H1 (cell line): ENCODE measurements at regions not wholly inside any gene's neighbourhood (a gene's known extent, or its start where the extent isn't known, plus 50 kb on each side); places are given as distances from the start of the nearest gene placed in this dataset.

ENCODE experiments used
- CHD2 ChIP-seq: IDR thresholded peaks from 2 replicates; pipeline ENCODE4 v1.6.1; 2012; ENCODE audit warnings: low read length, improper control_type of control experiment
- EGR1 ChIP-seq: IDR thresholded peaks from 2 replicates; pipeline ENCODE4 v1.6.1; 2011; ENCODE audit warnings: low read depth, low read length, borderline replicate concordance
- EZH2 ChIP-seq: fragments of 200-600 bp; sonication (generic); IDR thresholded peaks from 2 replicates; pipeline ENCODE4 v1.7.1; 2012; ENCODE audit warnings: low read depth, mild to moderate bottlenecking, moderate library complexity, low read length, inconsistent platforms; ENCODE audit not compliant: severe bottlenecking
- RAD21 ChIP-seq, 2 experiments: IDR thresholded peaks in 1 of 2; conservative IDR thresholded peaks in 1 of 2; 2 replicates each; pipeline ENCODE4 v1.6.1; 2011; ENCODE audit warnings: low read depth in 2 of 2, low read length in 2 of 2, improper control_type of control experiment in 1 of 2, inconsistent platforms in 1 of 2, mild to moderate bottlenecking in 1 of 2, moderate library complexity in 1 of 2
- RNF2 ChIP-seq: fragments of 200-900, 300-1000 bp; sonication (generic); IDR thresholded peaks from 2 replicates; pipeline ENCODE4 v1.7.1; 2016; ENCODE audit warnings: borderline replicate concordance, low read depth, mild to moderate bottlenecking, antibody characterized with exemption, low read length; ENCODE audit not compliant: poor library complexity, severe bottlenecking; ENCODE audit errors: missing control alignments
- RXRA ChIP-seq: IDR thresholded peaks from 2 replicates; pipeline ENCODE4 v1.6.1; 2011; ENCODE audit warnings: low read depth, mild to moderate bottlenecking, low read length, moderate library complexity; ENCODE audit not compliant: insufficient read depth
- SAP30 ChIP-seq: fragments of 300-600 bp; sonication (generic); IDR thresholded peaks from 2 replicates; pipeline ENCODE4 v1.7.1; 2012; ENCODE audit warnings: low read length, moderate library complexity, mild to moderate bottlenecking, inconsistent platforms; ENCODE audit not compliant: insufficient read depth, insufficient replicate concordance
- TF ChIP-seq, protein P1 (sequence below): fragments of 300-600 bp; sonication (generic); IDR thresholded peaks from 2 replicates; pipeline ENCODE4 v1.7.1; 2012; ENCODE audit warnings: low read length, moderate library complexity, mild to moderate bottlenecking, inconsistent platforms; ENCODE audit not compliant: insufficient replicate concordance

GRCh38 chr12:105915997-105916759 is 222.6 kb downstream of the NUAK1 start (continued):
- TF ChIP-seq, protein P1, sequence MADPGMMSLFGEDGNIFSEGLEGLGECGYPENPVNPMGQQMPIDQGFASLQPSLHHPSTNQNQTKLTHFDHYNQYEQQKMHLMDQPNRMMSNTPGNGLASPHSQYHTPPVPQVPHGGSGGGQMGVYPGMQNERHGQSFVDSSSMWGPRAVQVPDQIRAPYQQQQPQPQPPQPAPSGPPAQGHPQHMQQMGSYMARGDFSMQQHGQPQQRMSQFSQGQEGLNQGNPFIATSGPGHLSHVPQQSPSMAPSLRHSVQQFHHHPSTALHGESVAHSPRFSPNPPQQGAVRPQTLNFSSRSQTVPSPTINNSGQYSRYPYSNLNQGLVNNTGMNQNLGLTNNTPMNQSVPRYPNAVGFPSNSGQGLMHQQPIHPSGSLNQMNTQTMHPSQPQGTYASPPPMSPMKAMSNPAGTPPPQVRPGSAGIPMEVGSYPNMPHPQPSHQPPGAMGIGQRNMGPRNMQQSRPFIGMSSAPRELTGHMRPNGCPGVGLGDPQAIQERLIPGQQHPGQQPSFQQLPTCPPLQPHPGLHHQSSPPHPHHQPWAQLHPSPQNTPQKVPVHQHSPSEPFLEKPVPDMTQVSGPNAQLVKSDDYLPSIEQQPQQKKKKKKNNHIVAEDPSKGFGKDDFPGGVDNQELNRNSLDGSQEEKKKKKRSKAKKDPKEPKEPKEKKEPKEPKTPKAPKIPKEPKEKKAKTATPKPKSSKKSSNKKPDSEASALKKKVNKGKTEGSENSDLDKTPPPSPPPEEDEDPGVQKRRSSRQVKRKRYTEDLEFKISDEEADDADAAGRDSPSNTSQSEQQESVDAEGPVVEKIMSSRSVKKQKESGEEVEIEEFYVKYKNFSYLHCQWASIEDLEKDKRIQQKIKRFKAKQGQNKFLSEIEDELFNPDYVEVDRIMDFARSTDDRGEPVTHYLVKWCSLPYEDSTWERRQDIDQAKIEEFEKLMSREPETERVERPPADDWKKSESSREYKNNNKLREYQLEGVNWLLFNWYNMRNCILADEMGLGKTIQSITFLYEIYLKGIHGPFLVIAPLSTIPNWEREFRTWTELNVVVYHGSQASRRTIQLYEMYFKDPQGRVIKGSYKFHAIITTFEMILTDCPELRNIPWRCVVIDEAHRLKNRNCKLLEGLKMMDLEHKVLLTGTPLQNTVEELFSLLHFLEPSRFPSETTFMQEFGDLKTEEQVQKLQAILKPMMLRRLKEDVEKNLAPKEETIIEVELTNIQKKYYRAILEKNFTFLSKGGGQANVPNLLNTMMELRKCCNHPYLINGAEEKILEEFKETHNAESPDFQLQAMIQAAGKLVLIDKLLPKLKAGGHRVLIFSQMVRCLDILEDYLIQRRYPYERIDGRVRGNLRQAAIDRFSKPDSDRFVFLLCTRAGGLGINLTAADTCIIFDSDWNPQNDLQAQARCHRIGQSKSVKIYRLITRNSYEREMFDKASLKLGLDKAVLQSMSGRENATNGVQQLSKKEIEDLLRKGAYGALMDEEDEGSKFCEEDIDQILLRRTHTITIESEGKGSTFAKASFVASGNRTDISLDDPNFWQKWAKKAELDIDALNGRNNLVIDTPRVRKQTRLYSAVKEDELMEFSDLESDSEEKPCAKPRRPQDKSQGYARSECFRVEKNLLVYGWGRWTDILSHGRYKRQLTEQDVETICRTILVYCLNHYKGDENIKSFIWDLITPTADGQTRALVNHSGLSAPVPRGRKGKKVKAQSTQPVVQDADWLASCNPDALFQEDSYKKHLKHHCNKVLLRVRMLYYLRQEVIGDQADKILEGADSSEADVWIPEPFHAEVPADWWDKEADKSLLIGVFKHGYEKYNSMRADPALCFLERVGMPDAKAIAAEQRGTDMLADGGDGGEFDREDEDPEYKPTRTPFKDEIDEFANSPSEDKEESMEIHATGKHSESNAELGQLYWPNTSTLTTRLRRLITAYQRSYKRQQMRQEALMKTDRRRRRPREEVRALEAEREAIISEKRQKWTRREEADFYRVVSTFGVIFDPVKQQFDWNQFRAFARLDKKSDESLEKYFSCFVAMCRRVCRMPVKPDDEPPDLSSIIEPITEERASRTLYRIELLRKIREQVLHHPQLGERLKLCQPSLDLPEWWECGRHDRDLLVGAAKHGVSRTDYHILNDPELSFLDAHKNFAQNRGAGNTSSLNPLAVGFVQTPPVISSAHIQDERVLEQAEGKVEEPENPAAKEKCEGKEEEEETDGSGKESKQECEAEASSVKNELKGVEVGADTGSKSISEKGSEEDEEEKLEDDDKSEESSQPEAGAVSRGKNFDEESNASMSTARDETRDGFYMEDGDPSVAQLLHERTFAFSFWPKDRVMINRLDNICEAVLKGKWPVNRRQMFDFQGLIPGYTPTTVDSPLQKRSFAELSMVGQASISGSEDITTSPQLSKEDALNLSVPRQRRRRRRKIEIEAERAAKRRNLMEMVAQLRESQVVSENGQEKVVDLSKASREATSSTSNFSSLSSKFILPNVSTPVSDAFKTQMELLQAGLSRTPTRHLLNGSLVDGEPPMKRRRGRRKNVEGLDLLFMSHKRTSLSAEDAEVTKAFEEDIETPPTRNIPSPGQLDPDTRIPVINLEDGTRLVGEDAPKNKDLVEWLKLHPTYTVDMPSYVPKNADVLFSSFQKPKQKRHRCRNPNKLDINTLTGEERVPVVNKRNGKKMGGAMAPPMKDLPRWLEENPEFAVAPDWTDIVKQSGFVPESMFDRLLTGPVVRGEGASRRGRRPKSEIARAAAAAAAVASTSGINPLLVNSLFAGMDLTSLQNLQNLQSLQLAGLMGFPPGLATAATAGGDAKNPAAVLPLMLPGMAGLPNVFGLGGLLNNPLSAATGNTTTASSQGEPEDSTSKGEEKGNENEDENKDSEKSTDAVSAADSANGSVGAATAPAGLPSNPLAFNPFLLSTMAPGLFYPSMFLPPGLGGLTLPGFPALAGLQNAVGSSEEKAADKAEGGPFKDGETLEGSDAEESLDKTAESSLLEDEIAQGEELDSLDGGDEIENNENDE = no peak
- TF ChIP-seq CHD2 (no peak), RAD21 (IDR thresholded peaks at IDR 0.05 in 1 of 2, conservative IDR thresholded peaks at IDR 0.05 in 1 of 2; ENCODE audit: low read depth in 2 of 2, low read length in 2 of 2) (no peak), SAP30 (no peak), EGR1 (no peak), EZH2 (no peak), RXRA (no peak), RNF2 (no peak)
